Eye (tissue), 1 donor: ENCODE measurements at regions not wholly inside any gene's neighbourhood (a gene's known extent, or its start where the extent isn't known, plus 50 kb on each side); places are given as distances from the start of the nearest gene placed in this dataset.
A peak's percentile ranks its signal among the peaks of the same experiment; 100 is the strongest.
"Not testable (repeated sequence)": the region's sequence is repeated elsewhere in the genome, so short reads cannot be mapped to it uniquely, and the experiment has no call there.

Experiments
- DNase-seq: peaks from one replicate; pipeline ENCODE4 v3.0.0-alpha.2; 2015

DNA sequence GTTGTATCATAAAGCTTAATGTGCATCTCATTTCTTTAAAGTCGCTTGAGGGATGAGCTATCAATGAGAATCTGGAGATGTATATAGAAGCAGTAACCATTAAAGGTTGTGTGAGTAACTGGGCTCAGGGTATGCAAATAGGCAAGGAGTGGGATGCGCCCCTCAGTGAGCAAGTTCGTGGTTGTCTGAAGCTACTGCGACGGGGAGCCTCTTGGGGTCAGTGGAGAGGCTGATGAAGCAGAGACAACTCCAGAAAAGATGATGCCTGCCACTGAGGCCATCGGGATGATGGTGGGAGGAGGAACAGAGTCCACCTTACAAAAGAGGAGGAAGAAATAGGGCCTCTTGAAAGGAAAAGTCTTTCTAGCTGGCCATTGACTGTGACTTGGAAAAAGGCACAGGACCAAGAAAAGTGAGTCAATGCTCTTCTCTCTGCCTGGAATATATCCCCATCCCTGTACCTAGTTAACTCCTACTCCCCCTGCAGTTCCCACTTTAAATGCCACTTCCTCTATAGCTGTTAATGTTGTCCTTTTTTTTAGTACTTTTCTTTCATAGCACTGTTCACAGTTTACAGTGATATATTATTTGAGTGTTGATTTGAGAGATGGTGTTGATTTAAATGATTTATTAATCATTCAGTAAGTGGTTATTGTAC lies 51.4 kb upstream of the LSM6 start:
- DNase-seq: no peak

DNA sequence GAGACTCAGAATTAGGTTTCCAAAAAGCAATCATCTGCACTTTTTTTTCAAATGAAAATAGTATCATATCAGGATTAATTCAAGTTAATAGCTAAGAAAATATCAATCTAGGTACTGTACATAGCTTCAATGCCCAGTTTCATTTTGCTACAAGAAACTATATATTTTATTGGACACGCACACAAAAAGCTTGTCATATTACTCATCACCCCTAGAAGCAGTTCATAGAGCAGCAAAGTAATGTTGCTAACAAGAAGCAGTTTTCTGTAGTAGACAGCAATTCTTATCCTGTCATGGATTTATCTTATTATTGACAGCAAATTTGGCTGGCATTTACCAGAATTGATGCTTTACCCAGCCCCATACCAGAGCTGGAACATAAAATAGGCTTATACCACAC lies 52.3 kb upstream of the LSM6 start:
- no peak for DNase-seq

- DNase-seq: no peak
These were observed 53.1 kb upstream of the LSM6 start for GRCh38 chr4:146122398-146122797.

GRCh38 chr4:146121757-146122156 lies 53.8 kb upstream of the LSM6 start:
- no peak for DNase-seq

- no peak for DNase-seq
These were observed 55.6 kb upstream of the LSM6 start for GRCh38 chr4:146119845-146120404.

DNA sequence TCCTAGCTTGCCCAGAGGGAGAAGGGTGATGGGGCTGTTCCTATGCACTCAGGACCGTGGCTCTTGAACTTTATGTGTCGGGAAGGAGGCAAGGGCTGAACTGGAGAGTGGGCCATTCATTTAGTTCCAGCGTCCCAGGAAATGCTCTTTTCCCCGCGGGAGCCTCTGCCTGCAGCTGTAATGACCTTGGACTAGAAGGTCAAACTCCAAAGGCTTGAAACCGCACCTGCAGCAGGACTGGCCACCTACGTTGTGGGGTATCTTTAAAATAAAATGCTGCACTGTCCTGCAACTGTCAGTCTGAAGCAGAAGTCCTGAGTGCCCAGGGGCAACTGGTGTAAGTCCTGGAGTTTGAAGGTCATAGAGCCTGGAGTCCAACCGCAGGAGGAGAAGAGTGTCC lies 61.5 kb upstream of the LSM6 start:
- no peak for DNase-seq

DNA sequence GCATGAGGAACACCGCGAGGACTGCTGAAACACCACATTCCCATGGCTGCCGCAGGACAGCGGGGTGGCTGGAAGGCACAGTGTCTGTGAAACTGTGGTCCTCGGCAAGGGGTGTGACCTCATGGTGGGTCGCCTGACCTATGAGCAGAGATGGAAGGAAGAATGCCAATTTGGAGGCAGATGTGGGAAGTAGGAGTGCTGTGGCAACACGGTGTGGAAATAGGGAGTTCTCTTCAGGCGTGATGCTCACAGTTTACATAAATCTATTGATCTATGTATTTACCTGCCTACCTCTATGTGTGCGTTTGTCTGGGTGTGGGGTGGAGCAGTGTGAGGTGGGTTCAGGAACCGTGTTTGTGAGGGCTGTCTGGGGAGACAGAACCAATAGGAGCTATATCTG lies 62.3 kb upstream of the LSM6 start:
- DNase-seq: no peak

GRCh38 chr4:146112389-146112788 lies 63.1 kb upstream of the LSM6 start:
- DNase-seq: no peak

GRCh38 chr4:146110871-146111485 lies 64.5 kb upstream of the LSM6 start:
- DNase-seq: no peak

- DNase-seq: no peak
These were observed 66.8 kb upstream of the LSM6 start for GRCh38 chr4:146108756-146109155.

DNA sequence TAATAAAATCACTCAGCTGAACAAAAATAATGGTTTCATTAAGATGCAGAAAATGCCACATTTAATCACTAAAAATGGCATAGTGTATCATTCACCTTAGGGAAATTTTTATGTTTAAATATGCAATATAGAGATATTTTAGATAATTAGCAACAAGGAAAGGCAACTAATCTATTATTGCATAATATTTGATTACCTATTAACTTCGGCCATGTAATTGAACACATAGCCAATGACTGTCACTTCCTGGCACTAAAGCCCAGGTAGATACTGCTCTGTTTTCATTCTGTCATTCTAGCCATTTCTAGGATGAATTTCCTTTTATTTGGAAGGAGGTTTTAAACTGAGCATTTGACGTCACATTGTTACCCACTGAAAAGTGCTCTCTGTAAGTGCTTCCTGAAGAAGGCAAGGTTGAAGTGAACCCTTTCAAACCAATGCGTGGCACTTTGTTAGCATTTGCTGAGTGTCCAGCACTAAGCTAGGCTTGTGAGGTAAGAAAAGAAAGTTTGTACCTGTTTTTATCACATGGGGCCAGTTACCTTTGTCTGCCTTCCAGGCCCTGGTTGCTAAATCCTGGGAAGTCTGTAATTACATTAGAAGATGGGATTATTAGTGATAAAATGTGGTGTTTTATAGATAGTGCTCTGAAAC lies 67.8 kb upstream of the LSM6 start:
- DNase-seq: no peak

GRCh38 chr4:146105464-146105863 lies 70.1 kb upstream of the LSM6 start:
- DNase-seq: no peak

DNA sequence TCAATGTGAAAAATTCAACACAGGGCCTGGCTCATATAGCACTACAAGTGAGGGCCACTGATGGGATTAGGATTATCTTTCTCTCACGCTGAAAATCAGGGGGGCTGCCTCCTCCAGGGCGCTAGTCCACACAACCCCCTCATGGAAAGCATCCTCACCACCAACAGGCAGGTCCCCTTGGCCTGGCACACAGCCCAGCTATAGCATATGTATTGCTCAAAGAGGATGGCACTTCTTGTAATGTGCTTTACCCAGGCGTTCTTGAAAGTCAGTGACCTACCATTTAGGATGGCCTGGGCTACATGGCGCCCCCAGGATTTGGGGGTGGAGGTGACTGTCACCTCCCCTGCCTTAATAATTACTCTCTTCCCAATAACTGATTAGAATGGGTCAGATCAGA lies 71.0 kb upstream of the LSM6 start:
- no peak for DNase-seq

DNA sequence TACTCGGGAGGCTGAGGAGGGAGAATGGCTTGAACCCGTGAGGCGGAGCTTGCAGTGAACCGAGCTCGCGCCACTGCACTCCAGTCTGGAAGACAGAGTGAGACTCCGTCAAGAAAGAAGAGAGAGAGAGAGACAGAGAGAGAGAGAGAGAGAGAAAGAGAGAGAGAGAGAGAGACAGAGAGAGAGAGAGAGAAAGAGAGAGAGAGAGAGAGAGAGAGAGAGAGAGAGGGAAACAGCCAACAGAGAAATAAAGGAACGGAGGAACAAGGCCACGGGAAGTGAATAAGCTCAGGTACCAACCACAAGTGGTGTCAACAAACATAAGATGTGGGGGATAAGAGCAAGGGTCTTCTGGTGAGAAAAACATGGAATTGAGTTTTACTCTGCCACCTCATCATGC lies 71.5 kb upstream of the LSM6 start:
- DNase-seq: not testable (repeated sequence)

DNA sequence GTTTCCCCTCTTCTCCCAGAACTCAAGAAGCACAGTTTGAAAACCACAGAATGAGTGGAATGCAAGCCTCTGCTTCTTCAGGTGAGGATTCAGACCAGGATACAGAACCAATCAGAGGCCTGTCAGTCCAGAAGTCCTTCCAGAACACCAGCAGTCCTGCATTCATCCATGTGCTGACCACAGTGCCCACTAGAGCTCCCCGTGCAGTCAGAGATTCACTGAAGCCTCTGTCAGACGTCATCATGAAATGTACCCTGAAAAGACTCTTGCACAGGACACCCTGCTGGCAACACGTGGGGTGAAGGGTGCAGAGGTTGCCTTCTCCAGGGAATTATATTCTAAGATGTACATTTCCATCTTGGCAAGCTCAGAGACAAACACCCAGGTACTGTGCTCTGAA lies 75.9 kb upstream of the LSM6 start:
- DNase-seq: no peak

DNA sequence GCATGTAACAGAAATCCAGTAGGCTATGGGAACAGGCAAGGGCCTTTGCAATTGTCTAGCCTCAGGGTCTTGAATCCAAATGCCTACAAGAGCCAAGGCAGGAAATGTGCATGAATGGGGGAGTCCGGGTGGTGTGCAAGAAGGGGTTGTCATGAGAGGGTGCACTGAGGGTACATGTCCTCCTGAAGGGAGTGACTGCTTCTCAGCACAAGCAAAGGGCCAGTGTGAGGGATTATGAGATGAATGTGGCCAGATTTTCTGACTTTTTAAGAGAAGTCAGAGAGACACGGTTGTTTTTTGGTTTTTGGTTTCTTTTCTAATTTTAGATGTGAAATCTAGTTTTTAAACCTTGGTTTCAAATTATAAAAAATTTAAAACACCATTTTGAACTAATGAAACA lies 76.5 kb upstream of the LSM6 start:
- DNase-seq: no peak

DNA sequence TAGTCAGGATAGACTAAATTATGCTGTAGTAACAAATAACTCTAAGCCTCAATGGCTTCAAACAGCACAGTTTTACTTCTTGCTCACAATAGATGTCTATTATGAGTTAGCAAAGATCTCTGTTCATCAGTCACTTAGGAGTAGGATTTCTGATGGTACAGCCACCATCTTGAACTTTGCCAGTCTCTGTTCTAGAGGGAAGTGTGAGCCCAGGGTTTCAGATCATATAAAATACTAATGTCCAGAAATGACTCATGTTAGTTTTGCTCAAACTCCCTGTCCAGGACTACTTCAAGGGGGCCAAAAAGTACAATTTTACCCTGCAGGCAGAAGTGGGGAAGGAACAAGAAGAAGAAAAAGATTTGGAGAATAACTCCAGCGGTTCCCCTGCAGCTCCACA lies 77.1 kb upstream of the LSM6 start:
- no peak for DNase-seq

DNA sequence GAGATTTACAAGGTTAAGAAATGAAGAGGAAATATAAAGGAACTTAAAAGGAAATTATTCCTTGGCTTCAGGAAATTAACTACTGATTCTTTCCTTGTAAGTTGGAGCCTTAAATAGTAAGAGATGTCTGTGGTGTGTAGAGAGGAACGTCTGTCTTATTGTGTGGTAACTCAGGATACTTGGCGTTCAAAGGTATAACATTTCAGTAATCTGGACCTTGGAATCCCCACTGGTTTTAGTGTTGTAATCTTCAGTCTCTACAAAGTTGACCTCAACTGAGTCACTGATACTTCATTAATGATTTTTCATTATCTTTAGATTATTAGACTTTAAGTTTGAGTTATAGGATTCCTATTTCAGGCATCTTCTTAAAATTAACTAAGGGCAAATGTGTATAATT lies 79.1 kb upstream of the LSM6 start:
- DNase-seq: no peak

- DNase-seq: no peak
These were observed 79.7 kb upstream of the LSM6 start for GRCh38 chr4:146095860-146096259.

- peak; percentile 65 for DNase-seq
These were observed 80.3 kb upstream of the LSM6 start for GRCh38 chr4:146095091-146095690.

GRCh38 chr4:146088690-146089089 lies 86.8 kb upstream of the LSM6 start:
- no peak for DNase-seq

GRCh38 chr4:146087856-146088255 lies 87.7 kb upstream of the LSM6 start:
- DNase-seq: no peak

DNA sequence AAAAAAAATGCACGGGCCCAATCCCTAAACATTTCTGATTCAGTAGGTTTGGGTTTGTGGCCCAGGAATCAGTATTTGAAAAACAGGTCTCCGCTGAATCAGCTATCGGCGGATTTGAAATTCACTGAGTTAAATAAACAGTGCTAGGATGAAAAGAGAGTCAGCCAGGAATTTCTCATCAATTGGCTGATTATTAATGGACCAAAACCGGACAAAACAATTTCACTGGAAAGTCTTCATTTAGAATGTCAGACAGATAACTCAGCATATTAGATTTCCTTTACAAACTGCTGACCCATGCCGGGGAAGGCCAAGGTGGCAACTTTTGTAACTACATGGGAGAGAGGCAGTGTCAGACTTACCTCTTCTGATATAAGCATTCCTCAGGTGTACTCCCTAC lies 99.4 kb upstream of the LSM6 start:
- no peak for DNase-seq

DNA sequence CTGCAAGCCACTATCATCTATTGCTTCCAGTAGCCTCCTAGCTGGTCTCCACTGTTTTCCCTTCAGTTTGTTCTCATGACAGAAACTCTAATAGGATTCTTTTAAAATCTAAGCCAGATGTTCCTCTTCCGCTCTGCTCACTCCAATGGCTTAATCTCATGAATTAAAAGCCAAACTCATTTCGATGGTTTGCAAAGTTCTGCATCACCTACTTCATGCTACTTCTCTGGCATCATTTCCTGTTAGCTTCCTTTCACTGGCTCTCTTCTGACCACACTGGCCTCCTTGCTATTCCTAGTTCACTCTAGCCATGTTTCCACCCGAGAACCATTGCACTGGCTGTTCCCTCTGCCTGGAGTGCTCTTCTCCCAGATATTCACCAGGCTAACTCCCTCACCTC lies 102.0 kb upstream of the LSM6 start:
- no peak for DNase-seq
